ENCODE measurements at regions not wholly inside any gene's neighbourhood (a gene's known extent, or its start where the extent isn't known, plus 50 kb on each side); places are given as distances from the start of the nearest gene placed in this dataset.

- H2BK12ac ChIP-seq (ENCODE audit: low read depth, low read length), result no peak overlapping the region
- no peaks in the 10 kb centered on the region for H3K23me2 ChIP-seq (ENCODE audit: low read depth, low read length)
- H3K9ac ChIP-seq (replicated peaks in 1 of 4; ENCODE audit: extremely low read depth in 1 of 4, low read depth in 3 of 4, low read length in 3 of 4), result no peak overlapping the region
- H2AK5ac ChIP-seq (ENCODE audit: low read depth, low read length), result no peak overlapping the region
- no peak overlapping the region for H3K56ac ChIP-seq (replicated peaks; ENCODE audit: insufficient read length, low read depth, low read length)
- H3K79me1 ChIP-seq (ENCODE audit: low read depth, low read length), result no peaks in the 10 kb centered on the region
- H4K8ac ChIP-seq (ENCODE audit: extremely low read depth, insufficient read depth, low read length), result no peak overlapping the region
- no peaks in the 10 kb centered on the region for H3K4me1 ChIP-seq (replicated peaks in 1 of 4; ENCODE audit: control insufficient read depth in 3 of 4, insufficient read depth in 4 of 4, low read length in 3 of 4)
- WGBS, 2 experiments (ENCODE audit: extremely low coverage in 1 of 2, insufficient coverage in 1 of 2, insufficient read length in 1 of 2, insufficient replicate concordance in 2 of 2, low coverage in 1 of 2, low lambda C conversion rate in 2 of 2, missing lambda C conversion rate in 1 of 2), result 86% methylated on average over 4 of the region's 4 CpGs; no CpG with 5 or more reads in 1 of the 2 experiments
- no peak overlapping the region for H2BK15ac ChIP-seq (ENCODE audit: low read length)
- POLR2A ChIA-PET (ENCODE audit: partially characterized antibody), result no interaction called here
- H4K5ac ChIP-seq (ENCODE audit: insufficient read length, low read depth, low read length), result no peak overlapping the region
- H3K4me2 ChIP-seq (ENCODE audit: insufficient read depth in 1 of 2, low read depth in 2 of 2, low read length in 2 of 2), result no peak overlapping the region
- no peak overlapping the region for H3K27ac ChIP-seq (ENCODE audit: low read depth, low read length)
- H2BK20ac ChIP-seq (ENCODE audit: low read length), result no peak overlapping the region
- FAIRE-seq (no peak), DNase-seq (ENCODE audit: low read depth in 1 of 2, low spot score in 2 of 2) (no peak)
- no peak overlapping the region for H3K4ac ChIP-seq (replicated peaks; ENCODE audit: insufficient read length, low read depth, low read length)
- H3K9me3 ChIP-seq (ENCODE audit: insufficient read depth in 2 of 2, low read depth in 1 of 2, low read length in 1 of 2), result no peaks in the 10 kb centered on the region
- no peak overlapping the region for H2AFZ ChIP-seq (ENCODE audit: low read length)
- no peak overlapping the region for H3K18ac ChIP-seq (ENCODE audit: extremely low read depth, low read length)
- no peaks in the 10 kb centered on the region for H4K20me1 ChIP-seq (replicated peaks in 1 of 2; ENCODE audit: control insufficient read depth in 1 of 2, insufficient read depth in 2 of 2, low read length in 2 of 2)
- H3K79me2 ChIP-seq (ENCODE audit: control insufficient read depth in 1 of 2, insufficient read depth in 2 of 2, low read length in 2 of 2), result no peaks in the 10 kb centered on the region
- H4K91ac ChIP-seq (replicated peaks; ENCODE audit: insufficient read length, low read length), result no peak overlapping the region
- H2BK5ac ChIP-seq (ENCODE audit: low read depth, low read length), result no peak overlapping the region
- CTCF ChIA-PET (ENCODE audit: partially characterized antibody), result interaction anchor here (0.7 to 2.2 kb wide), 6 partner anchors 9 to 190 kb away, joined by 3 to 7 read pairs (median 5); no protein-coding TSS in a partner anchor
- TF ChIP-seq ASH2L (IDR thresholded peaks at IDR 0.05; ENCODE audit: low read length) (no peak), POU5F1 (IDR thresholded peaks at IDR 0.05; ENCODE audit: low read depth, low read length) (no peak), NANOG (IDR thresholded peaks at IDR 0.05; ENCODE audit: insufficient read depth, low read depth, low read length, poor library complexity, severe bottlenecking) (no peak), GTF2F1 (IDR thresholded peaks at IDR 0.05; ENCODE audit: borderline replicate concordance, low read depth, low read length) (no peak), EP300 (IDR thresholded peaks at IDR 0.05; ENCODE audit: borderline replicate concordance in 1 of 2, low read depth in 2 of 2, low read length in 2 of 2) (no peak), BRCA1 (IDR thresholded peaks at IDR 0.05; ENCODE audit: low read depth, low read length) (no peak), RXRA (IDR thresholded peaks at IDR 0.05; ENCODE audit: insufficient read depth, low read depth, low read length) (no peak), HDAC6 (IDR thresholded peaks at IDR 0.05; ENCODE audit: low read depth, low read length) (no peak), CBX5 (IDR thresholded peaks at IDR 0.05; ENCODE audit: low read depth, low read length) (no peak), TAF7 (optimal IDR thresholded peaks at IDR 0.05; ENCODE audit: borderline replicate concordance, low read depth, low read length) (no peak)
- TF ChIP-seq, protein P1, sequence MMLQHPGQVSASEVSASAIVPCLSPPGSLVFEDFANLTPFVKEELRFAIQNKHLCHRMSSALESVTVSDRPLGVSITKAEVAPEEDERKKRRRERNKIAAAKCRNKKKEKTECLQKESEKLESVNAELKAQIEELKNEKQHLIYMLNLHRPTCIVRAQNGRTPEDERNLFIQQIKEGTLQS (IDR thresholded peaks at IDR 0.05; ENCODE audit: insufficient read depth, low read depth, low read length), result no peak
- H3K23ac ChIP-seq (ENCODE audit: insufficient read length), result no peak overlapping the region
- H3K14ac ChIP-seq (ENCODE audit: insufficient read length), result no peak overlapping the region
- no peak overlapping the region for H3K4me3 ChIP-seq (ENCODE audit: extremely low read depth in 1 of 4, insufficient read depth in 2 of 4, low read depth in 3 of 4, low read length in 4 of 4)
- no peaks in the 10 kb centered on the region for H3K27me3 ChIP-seq (replicated peaks in 1 of 4; ENCODE audit: control insufficient read depth in 3 of 4, extremely low read depth in 1 of 4, insufficient read depth in 3 of 4, low read length in 3 of 4)
- H2BK120ac ChIP-seq (replicated peaks; ENCODE audit: low read depth, low read length), result no peak overlapping the region
- no peaks in the 10 kb centered on the region for H3K36me3 ChIP-seq (ENCODE audit: control insufficient read depth in 2 of 4, insufficient read depth in 4 of 4, low read length in 3 of 4)
Measured at GRCh38 chr20:40931410-40932044, 97.1 kb upstream of the TOP1 start.
